ENCODE measurements at regions not wholly inside any gene's neighbourhood (a gene's known extent, or its start where the extent isn't known, plus 50 kb on each side); places are given as distances from the start of the nearest gene placed in this dataset.

- TF ChIP-seq, protein P1, sequence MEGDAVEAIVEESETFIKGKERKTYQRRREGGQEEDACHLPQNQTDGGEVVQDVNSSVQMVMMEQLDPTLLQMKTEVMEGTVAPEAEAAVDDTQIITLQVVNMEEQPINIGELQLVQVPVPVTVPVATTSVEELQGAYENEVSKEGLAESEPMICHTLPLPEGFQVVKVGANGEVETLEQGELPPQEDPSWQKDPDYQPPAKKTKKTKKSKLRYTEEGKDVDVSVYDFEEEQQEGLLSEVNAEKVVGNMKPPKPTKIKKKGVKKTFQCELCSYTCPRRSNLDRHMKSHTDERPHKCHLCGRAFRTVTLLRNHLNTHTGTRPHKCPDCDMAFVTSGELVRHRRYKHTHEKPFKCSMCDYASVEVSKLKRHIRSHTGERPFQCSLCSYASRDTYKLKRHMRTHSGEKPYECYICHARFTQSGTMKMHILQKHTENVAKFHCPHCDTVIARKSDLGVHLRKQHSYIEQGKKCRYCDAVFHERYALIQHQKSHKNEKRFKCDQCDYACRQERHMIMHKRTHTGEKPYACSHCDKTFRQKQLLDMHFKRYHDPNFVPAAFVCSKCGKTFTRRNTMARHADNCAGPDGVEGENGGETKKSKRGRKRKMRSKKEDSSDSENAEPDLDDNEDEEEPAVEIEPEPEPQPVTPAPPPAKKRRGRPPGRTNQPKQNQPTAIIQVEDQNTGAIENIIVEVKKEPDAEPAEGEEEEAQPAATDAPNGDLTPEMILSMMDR (IDR thresholded peaks at IDR 0.05; ENCODE audit: insufficient read depth, low read length), result no peak
- TF ChIP-seq REST (IDR thresholded peaks at IDR 0.05; ENCODE audit: insufficient replicate concordance, low read depth), result no peak
- no peak for TF ChIP-seq POLR2AphosphoS5 (IDR thresholded peaks at IDR 0.05; ENCODE audit: low read depth)
- TF ChIP-seq GABPA (IDR thresholded peaks at IDR 0.05; ENCODE audit: low read depth), result no peak
- no peak for TF ChIP-seq SPI1 (IDR thresholded peaks at IDR 0.05; ENCODE audit: borderline replicate concordance, low read depth)
Observed at GRCh38 chr5:88610586-88610985, 272.4 kb downstream of the MEF2C start.

All from HL-60 (cell line).